Panc1 (cell line): ENCODE measurements at regions not wholly inside any gene's neighbourhood (a gene's known extent, or its start where the extent isn't known, plus 50 kb on each side); places are given as distances from the start of the nearest gene placed in this dataset.

Experiments
- ATAC-seq: fragments of 200-7000 bp; cut with Tn5 transposase; 2 replicates; pipeline ENCODE4 v1.9.1; 2020; ENCODE audit warnings: mild to moderate bottlenecking, moderate library complexity
- BruUV-seq: library from RNA; stranded (reverse); fragments of 400-500 nt; replicated peaks from 2 replicates; lab custom pipeline; 2021; lab: Mats Ljungman, UMichigan
- CTCF ChIA-PET: fragments of 300-600 bp; sonication (Branson Sonifier 250); formaldehyde crosslinking; loops from one replicate; lab custom pipeline; 2022; ENCODE audit warnings: antibody characterized with exemption; lab: Charles Lee
- POLR2A ChIA-PET: fragments of 300-600 bp; sonication (Branson Sonifier 250); formaldehyde crosslinking; loops from one replicate; lab custom pipeline; 2022; ENCODE audit warnings: antibody characterized with exemption; lab: Charles Lee
- DNase-seq: peaks from one replicate; pipeline ENCODE4 v3.0.0-alpha.2; 2010; ENCODE audit warnings: low read depth, low spot score
- H3K27ac ChIP-seq: 2 replicates; pipeline ENCODE4 v1.5.1; 2011; ENCODE audit warnings: mild to moderate bottlenecking, low read length, inconsistent platforms
- H3K27me3 ChIP-seq: fragments of 200-500 bp; sonication (Bioruptor generic); 2 replicates; pipeline ENCODE4 v1.6.0; 2014; ENCODE audit warnings: low read length, inconsistent platforms; ENCODE audit not compliant: control insufficient read depth, insufficient read depth
- H3K36me3 ChIP-seq: fragments of 200-500 bp; sonication (Bioruptor generic); 2 replicates; pipeline ENCODE4 v1.5.1; 2014; ENCODE audit warnings: inconsistent platforms, mild to moderate bottlenecking, low read length, moderate library complexity; ENCODE audit not compliant: control insufficient read depth, insufficient read depth
- H3K4me1 ChIP-seq: 2 replicates; pipeline ENCODE4 v1.5.1; 2011; ENCODE audit warnings: inconsistent platforms, mild to moderate bottlenecking, low read length, moderate library complexity; ENCODE audit not compliant: control insufficient read depth, insufficient read depth
- H3K4me3 ChIP-seq, 2 experiments: 2 replicates each; pipeline ENCODE4 v1.5.1; 2011 to 2012; ENCODE audit warnings: low read depth in 2 of 2, low read length in 2 of 2, mild to moderate bottlenecking in 2 of 2, inconsistent platforms in 1 of 2, moderate library complexity in 1 of 2
- H3K9me3 ChIP-seq: fragments of 200-500 bp; sonication (Bioruptor generic); 2 replicates; pipeline ENCODE4 v1.5.1; 2014; ENCODE audit warnings: low read depth, mild to moderate bottlenecking, inconsistent platforms, low read length, moderate library complexity; ENCODE audit not compliant: control insufficient read depth, insufficient read depth
- SIN3A ChIP-seq: IDR thresholded peaks from 2 replicates; pipeline ENCODE4 v1.6.1; 2012; ENCODE audit warnings: low read depth, mild to moderate bottlenecking, low read length, moderate library complexity, borderline replicate concordance; ENCODE audit not compliant: insufficient read depth
- TCF7L2 ChIP-seq: IDR thresholded peaks from 2 replicates; pipeline ENCODE4 v1.6.1; 2011; ENCODE audit warnings: mild to moderate bottlenecking, low read depth, low read length, inconsistent platforms
- in situ Hi-C: cut with HindIII; loops from 2 replicates; pipeline ENCODE4 v1.10.0; 2016; ENCODE audit warnings: low sequenced_read_pairs, low pct_unique_long_range_greater_than_20kb
- intact Hi-C: fragments of 100-400 bp; cut with micrococcal nuclease; formaldehyde crosslinking; loops from one replicate; pipeline ENCODE4 v1.10.0; 2022; ENCODE audit not compliant: unreplicated experiment

DNA sequence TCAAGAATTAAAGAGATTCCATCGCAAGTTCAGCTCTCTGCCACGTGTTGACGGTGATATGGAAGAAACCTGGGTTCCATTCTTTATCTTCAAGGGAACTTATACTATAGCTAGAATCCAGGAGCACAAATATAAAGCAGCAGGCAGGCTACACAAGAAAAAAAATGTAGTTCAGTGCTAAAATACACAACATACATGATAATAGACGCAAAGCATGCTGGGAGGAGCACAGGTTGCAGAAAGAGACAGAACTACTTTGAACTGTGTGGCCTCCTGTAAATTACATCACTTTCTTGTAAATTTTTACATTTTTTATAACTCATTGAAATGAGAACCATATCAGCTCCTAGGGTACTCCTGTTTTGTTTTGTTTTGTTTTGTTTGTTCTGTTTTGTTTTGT lies 53.8 kb upstream of the RBM24 start:
- DNase-seq (no peak), ATAC-seq (no peak)
- BruUV-seq: no TSS peak
- ChIA-PET CTCF (no interaction called here), POLR2A (no interaction called here)
- TF ChIP-seq TCF7L2: no peak
- no peak for TF ChIP-seq SIN3A
- no peaks in the 10 kb centered on the region for H3K36me3 ChIP-seq
- in situ Hi-C loops: no loop called here
- intact Hi-C loops: no loop called here
- H3K4me1 ChIP-seq: no peaks in the 10 kb centered on the region
- no peaks in the 10 kb centered on the region for H3K27me3 ChIP-seq
- H3K27ac ChIP-seq: no peak overlapping the region
- no peaks in the 10 kb centered on the region for H3K9me3 ChIP-seq
- no peak overlapping the region for H3K4me3 ChIP-seq
